Panc1 (cell line): ENCODE measurements at regions not wholly inside any gene's neighbourhood (a gene's known extent, or its start where the extent isn't known, plus 50 kb on each side); places are given as distances from the start of the nearest gene placed in this dataset.

Experiments
- ATAC-seq: fragments of 200-7000 bp; cut with Tn5 transposase; 2 replicates; pipeline ENCODE4 v1.9.1; 2020; ENCODE audit warnings: mild to moderate bottlenecking, moderate library complexity
- BruUV-seq: library from RNA; stranded (reverse); fragments of 400-500 nt; replicated peaks from 2 replicates; lab custom pipeline; 2021; lab: Mats Ljungman, UMichigan
- CTCF ChIA-PET: fragments of 300-600 bp; sonication (Branson Sonifier 250); formaldehyde crosslinking; loops from one replicate; lab custom pipeline; 2022; ENCODE audit warnings: antibody characterized with exemption; lab: Charles Lee
- POLR2A ChIA-PET: fragments of 300-600 bp; sonication (Branson Sonifier 250); formaldehyde crosslinking; loops from one replicate; lab custom pipeline; 2022; ENCODE audit warnings: antibody characterized with exemption; lab: Charles Lee
- DNase-seq: peaks from one replicate; pipeline ENCODE4 v3.0.0-alpha.2; 2010; ENCODE audit warnings: low read depth, low spot score
- H3K27ac ChIP-seq: 2 replicates; pipeline ENCODE4 v1.5.1; 2011; ENCODE audit warnings: mild to moderate bottlenecking, low read length, inconsistent platforms
- H3K27me3 ChIP-seq: fragments of 200-500 bp; sonication (Bioruptor generic); 2 replicates; pipeline ENCODE4 v1.6.0; 2014; ENCODE audit warnings: low read length, inconsistent platforms; ENCODE audit not compliant: control insufficient read depth, insufficient read depth
- H3K36me3 ChIP-seq: fragments of 200-500 bp; sonication (Bioruptor generic); 2 replicates; pipeline ENCODE4 v1.5.1; 2014; ENCODE audit warnings: inconsistent platforms, mild to moderate bottlenecking, low read length, moderate library complexity; ENCODE audit not compliant: control insufficient read depth, insufficient read depth
- H3K4me1 ChIP-seq: 2 replicates; pipeline ENCODE4 v1.5.1; 2011; ENCODE audit warnings: inconsistent platforms, mild to moderate bottlenecking, low read length, moderate library complexity; ENCODE audit not compliant: control insufficient read depth, insufficient read depth
- H3K4me3 ChIP-seq, 2 experiments: 2 replicates each; pipeline ENCODE4 v1.5.1; 2011 to 2012; ENCODE audit warnings: low read depth in 2 of 2, low read length in 2 of 2, mild to moderate bottlenecking in 2 of 2, inconsistent platforms in 1 of 2, moderate library complexity in 1 of 2
- H3K9me3 ChIP-seq: fragments of 200-500 bp; sonication (Bioruptor generic); 2 replicates; pipeline ENCODE4 v1.5.1; 2014; ENCODE audit warnings: low read depth, mild to moderate bottlenecking, inconsistent platforms, low read length, moderate library complexity; ENCODE audit not compliant: control insufficient read depth, insufficient read depth
- CTCF ChIP-seq: fragments of 450-650 bp; IDR thresholded peaks from 2 replicates; pipeline ENCODE4 v1.5.1; 2017; ENCODE audit warnings: mild to moderate bottlenecking
- POLR2AphosphoS5 ChIP-seq: IDR thresholded peaks from 2 replicates; pipeline ENCODE4 v1.6.1; 2012; ENCODE audit warnings: mild to moderate bottlenecking, low read depth, low read length, moderate library complexity
- SIN3A ChIP-seq: IDR thresholded peaks from 2 replicates; pipeline ENCODE4 v1.6.1; 2012; ENCODE audit warnings: low read depth, mild to moderate bottlenecking, low read length, moderate library complexity, borderline replicate concordance; ENCODE audit not compliant: insufficient read depth
- TCF7L2 ChIP-seq: IDR thresholded peaks from 2 replicates; pipeline ENCODE4 v1.6.1; 2011; ENCODE audit warnings: mild to moderate bottlenecking, low read depth, low read length, inconsistent platforms
- in situ Hi-C: cut with HindIII; loops from 2 replicates; pipeline ENCODE4 v1.10.0; 2016; ENCODE audit warnings: low sequenced_read_pairs, low pct_unique_long_range_greater_than_20kb
- intact Hi-C: fragments of 100-400 bp; cut with micrococcal nuclease; formaldehyde crosslinking; loops from one replicate; pipeline ENCODE4 v1.10.0; 2022; ENCODE audit not compliant: unreplicated experiment
- TF ChIP-seq, protein P1 (sequence below), 2 experiments: IDR thresholded peaks; 2 replicates each; pipeline ENCODE4 v1.6.1; 2011 to 2012; ENCODE audit warnings: low read depth in 2 of 2, control low read depth in 1 of 2, low read length in 1 of 2, mild to moderate bottlenecking in 1 of 2, moderate library complexity in 1 of 2; ENCODE audit not compliant: insufficient read depth in 1 of 2

DNA sequence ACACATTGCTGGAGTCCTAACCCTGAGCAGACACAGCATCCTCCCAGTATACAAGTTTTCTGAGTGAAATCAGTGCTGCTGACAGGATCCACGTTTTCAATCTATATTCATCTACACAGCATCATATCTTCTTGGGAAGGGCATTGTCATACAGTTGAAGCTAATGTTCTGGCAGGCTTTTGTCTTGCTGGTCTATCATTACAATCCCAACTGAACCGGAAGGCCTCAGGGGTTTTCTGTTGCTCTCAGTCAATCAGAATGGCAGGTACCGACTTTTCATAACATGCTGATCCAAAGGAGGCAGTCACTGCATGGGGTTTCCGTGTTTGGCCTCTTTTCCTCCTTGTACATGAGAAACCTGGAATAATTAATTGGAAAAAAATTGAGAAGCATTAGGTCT is 2118.8 kb upstream of the WWC1 start:
- in situ Hi-C loops, result no loop called here
- TF ChIP-seq, protein P1, sequence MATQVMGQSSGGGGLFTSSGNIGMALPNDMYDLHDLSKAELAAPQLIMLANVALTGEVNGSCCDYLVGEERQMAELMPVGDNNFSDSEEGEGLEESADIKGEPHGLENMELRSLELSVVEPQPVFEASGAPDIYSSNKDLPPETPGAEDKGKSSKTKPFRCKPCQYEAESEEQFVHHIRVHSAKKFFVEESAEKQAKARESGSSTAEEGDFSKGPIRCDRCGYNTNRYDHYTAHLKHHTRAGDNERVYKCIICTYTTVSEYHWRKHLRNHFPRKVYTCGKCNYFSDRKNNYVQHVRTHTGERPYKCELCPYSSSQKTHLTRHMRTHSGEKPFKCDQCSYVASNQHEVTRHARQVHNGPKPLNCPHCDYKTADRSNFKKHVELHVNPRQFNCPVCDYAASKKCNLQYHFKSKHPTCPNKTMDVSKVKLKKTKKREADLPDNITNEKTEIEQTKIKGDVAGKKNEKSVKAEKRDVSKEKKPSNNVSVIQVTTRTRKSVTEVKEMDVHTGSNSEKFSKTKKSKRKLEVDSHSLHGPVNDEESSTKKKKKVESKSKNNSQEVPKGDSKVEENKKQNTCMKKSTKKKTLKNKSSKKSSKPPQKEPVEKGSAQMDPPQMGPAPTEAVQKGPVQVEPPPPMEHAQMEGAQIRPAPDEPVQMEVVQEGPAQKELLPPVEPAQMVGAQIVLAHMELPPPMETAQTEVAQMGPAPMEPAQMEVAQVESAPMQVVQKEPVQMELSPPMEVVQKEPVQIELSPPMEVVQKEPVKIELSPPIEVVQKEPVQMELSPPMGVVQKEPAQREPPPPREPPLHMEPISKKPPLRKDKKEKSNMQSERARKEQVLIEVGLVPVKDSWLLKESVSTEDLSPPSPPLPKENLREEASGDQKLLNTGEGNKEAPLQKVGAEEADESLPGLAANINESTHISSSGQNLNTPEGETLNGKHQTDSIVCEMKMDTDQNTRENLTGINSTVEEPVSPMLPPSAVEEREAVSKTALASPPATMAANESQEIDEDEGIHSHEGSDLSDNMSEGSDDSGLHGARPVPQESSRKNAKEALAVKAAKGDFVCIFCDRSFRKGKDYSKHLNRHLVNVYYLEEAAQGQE (IDR thresholded peaks at IDR 0.05; ENCODE audit: insufficient read depth in 1 of 2, low read depth in 2 of 2, low read length in 1 of 2), result no peak
- TF ChIP-seq POLR2AphosphoS5 (no peak), TCF7L2 (no peak), SIN3A (no peak), CTCF (no peak)
- ChIA-PET POLR2A (no interaction called here), CTCF (no interaction called here)
- intact Hi-C loops, result no loop called here
- Histone ChIP-seq H3K9me3 (no peaks in the 10 kb centered on the region), H3K4me1 (no peaks in the 10 kb centered on the region), H3K27me3 (no peaks in the 10 kb centered on the region), H3K36me3 (no peaks in the 10 kb centered on the region), H3K27ac (no peak overlapping the region), H3K4me3 (no peak overlapping the region)
- DNase-seq (no peak), ATAC-seq (no peak)
- no TSS peak for BruUV-seq

GRCh38 chr5:166178411-166179080 is 2112.9 kb upstream of the WWC1 start:
- POLR2A ChIA-PET, result no interaction called here
- BruUV-seq, result no TSS peak
- no peaks in the 10 kb centered on the region for H3K9me3 ChIP-seq
- H3K36me3 ChIP-seq, result no peaks in the 10 kb centered on the region
- H3K27me3 ChIP-seq, result no peaks in the 10 kb centered on the region
- in situ Hi-C loops (no loop called here), intact Hi-C loops (no loop called here)
- no peaks in the 10 kb centered on the region for H3K4me1 ChIP-seq
- H3K4me3 ChIP-seq, result no peak overlapping the region
- CTCF ChIA-PET, result no interaction called here
- H3K27ac ChIP-seq, result no peak overlapping the region
- no peak for DNase-seq
- no peak for ATAC-seq
- TF ChIP-seq POLR2AphosphoS5, result no peak
- no peak for TF ChIP-seq TCF7L2
- no peak for TF ChIP-seq SIN3A
- no peak for TF ChIP-seq CTCF
- TF ChIP-seq, protein P1 (IDR thresholded peaks at IDR 0.05; ENCODE audit: insufficient read depth in 1 of 2, low read depth in 2 of 2, low read length in 1 of 2), result no peak
